Gastrocnemius medialis (tissue), 4 donors: ENCODE measurements at regions not wholly inside any gene's neighbourhood (a gene's known extent, or its start where the extent isn't known, plus 50 kb on each side); places are given as distances from the start of the nearest gene placed in this dataset.

Experiments used
- CTCF ChIP-seq, 5 experiments: fragments of 450-650 bp in 3 of 5; fragments of 200-600 bp in 2 of 5; sonication (generic) in 2 of 5; IDR thresholded peaks in 4 of 5; conservative IDR thresholded peaks in 1 of 5; 1 replicate in 4 of 5; 2 replicates in 1 of 5; pipeline ENCODE4 v1.5.1; 2016 to 2019; ENCODE audit warnings: antibody characterized with exemption in 5 of 5, mild to moderate bottlenecking in 3 of 5, moderate library complexity in 3 of 5
- POLR2A ChIP-seq, 2 donors: fragments of 450-650 bp; IDR thresholded peaks; one replicate each; pipeline ENCODE4 v1.6.1; 2017; ENCODE audit warnings: antibody characterized with exemption in 2 of 2, mild to moderate bottlenecking in 2 of 2, moderate library complexity in 2 of 2

- TF ChIP-seq CTCF (IDR thresholded peaks at IDR 0.05 in 4 of 5, conservative IDR thresholded peaks at IDR 0.05 in 1 of 5) (no peak), POLR2A (IDR thresholded peaks at IDR 0.05) (no peak)
Observed at GRCh38 chr2:225842939-225843338, 443.4 kb downstream of the NYAP2 start.
